ENCODE measurements at regions not wholly inside any gene's neighbourhood (a gene's known extent, or its start where the extent isn't known, plus 50 kb on each side); places are given as distances from the start of the nearest gene placed in this dataset.
A peak's percentile ranks its signal among the peaks of the same experiment; 100 is the strongest.

DNA sequence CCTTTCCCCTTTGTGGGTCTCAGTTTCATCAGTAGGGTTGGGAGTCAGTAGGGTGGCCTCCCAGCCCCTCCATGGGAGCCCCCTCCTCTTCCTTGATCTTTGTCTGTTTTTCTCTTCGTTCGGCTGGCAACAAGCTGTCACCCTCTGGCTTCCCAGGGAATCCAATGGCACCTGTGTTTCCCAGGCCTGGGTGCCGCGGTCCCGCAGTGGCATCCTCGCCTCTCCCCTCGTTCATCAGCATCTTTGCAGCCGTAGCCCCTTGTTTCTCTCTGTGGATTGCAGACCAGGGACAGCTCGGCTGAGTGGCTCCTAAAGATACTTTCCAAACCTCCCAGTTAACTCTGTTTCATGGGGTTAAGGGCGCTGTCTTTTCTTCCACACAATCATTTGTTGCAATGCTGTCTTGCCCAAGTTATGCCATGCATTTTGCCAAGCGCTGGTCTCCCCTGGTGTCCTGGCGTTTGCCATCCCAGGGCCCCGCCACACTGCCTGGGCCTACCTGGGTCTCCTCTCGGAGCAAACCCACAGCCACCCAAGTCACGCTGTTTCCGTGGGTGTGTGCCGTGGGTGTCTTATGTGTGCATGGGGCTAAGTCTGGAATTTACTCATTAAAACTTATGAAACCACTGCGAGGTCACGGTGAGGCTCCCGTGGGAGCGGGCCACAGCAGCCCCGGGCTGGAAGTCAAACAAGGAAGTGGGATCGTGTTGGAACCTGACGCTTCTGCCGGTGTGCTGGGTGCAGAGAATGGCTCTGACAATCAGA, 189.4 kb upstream of the SHH start:
- DNase-seq = peak; percentile 37

DNA sequence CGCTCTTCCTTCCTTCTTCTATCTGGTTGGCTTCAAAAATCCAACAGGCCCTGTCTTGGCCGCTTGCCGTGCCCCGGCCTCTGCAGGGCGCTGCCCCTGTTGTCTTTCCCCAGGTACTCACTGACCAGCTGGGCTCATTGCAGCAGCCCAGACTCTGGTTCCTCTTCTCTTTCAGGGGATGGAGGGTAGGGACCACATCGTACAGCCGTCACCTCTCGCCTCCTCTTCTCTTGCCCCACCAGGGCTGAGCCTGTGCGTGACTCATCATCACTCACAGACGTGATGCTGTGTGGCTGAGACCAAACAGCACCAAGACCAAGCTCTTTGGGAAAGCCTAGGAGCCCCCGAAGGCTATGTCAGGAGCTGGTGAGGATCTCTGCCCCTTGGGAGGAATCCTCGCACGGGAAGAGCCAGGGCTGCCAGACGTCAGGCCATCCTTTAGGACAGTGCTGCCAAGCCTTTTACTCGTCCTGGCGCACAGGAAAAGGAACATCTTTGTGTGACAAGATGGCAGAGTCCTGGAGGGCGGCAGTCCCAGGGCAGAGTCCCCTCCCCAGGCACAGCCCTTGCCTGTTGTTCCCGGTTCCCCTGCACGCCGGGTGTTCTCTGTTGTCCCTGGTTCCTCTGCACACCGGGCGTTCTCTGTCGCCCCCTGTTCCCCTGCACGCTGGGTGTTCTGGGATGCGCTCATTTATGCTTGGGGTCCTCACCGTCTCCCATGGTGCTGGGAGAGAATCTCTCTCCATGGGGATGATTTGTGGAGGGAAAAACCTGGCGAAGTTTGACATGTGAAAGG, 188.5 kb upstream of the SHH start:
- DNase-seq = peak; percentile 52

DNA sequence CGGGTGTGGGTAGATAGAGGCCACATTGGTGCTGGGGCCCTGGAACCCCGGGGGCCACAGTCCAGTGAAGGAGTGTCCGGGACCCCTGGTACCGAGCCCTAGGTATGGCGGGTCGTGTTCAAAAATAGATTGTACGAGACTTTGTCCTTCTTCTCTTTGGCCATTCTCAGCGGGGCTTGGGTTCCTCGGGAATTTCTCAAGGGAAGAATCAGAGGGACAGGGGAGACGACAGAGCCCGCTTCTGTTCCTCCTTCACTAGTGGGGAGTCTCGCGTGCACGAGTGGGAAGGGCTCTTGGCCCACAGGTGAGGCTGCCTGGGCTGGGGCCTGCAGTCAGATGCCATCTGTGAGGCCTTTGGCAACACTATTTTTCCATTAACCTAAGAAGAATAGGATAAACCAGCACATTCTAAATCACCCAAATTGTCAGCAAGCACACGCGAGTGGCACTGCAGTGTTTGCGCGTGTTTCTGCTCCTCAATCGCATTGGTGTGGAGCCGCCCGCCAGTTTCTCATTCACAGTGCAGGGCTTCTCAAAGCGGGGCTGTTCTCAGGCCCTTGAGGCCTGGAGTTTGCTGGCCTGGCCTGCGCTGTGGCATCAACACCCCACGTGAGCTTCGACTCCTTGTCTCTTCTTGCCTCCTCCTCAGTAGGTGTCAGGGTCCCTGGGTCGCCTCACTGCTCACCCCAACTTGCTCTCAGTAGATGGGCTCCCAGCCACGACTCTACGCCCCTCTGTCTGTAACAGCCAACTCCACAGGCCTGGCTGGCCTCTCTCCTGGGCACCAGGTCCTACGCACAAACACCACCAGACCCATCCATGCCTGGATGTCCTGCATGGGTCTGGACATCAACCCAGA, 187.6 kb upstream of the SHH start:
- peak; percentile 32 for DNase-seq

DNA sequence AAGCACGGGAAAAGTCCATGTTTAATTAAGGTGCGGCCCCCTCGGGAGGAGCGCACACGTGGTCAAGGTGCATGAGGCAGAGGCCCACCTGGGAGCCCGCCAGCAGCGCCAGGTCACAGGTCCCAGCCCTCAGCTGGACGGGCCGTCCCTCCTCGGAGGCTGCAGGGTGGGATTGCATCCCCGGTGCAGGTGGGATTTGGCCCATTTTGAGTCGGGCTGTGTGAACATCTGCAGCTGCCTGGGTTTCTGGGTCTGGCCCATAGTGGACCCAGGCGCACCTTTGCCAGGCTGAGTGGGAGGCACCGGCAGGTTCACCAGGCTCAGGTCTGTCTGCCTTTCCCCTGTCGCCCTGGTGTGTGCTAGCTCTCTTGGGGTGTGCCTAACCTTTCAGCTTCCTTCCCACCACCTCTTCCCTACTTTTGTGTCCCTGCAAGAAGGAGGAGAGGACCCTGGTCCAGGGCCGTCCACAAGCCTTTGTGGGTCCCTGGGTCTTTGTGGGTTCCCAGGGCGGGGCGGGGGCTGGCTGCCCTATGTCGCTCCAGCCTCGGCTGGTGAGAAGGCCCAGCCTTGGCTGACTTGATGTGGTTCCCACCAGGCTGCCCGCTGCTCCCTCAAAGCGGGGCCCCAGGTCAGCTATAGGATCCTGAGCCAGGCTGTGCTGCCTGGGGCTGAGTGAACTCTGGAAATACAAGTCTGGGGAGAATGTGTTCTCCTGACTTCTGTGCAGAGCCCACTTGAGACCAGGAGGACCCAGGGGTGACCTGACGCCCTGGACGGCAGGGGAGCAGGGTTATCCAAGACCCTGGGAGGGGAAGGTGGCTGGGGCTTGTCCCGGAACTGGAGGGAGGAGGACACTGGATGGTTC, 186.7 kb upstream of the SHH start:
- DNase-seq = peak; percentile 32

DNA sequence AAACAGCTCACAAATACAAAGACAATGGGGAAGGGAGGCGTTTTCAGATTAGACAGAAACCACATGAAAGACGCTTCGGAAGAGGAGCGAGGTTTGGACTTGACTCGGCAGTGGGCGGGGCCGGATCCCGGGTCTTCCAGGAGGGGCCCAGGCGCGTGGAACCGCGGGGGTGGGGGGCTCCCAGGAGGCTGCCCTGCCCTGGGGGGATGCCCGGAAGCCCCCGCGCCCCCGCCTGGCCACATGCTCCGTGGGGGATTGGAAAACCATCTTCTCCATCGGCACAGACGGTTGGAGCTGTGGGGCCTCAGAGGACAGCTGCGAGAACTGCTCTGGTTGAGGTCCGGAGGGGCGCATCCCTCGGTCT, 186.0 kb upstream of the SHH start:
- peak; percentile 30 for DNase-seq

DNA sequence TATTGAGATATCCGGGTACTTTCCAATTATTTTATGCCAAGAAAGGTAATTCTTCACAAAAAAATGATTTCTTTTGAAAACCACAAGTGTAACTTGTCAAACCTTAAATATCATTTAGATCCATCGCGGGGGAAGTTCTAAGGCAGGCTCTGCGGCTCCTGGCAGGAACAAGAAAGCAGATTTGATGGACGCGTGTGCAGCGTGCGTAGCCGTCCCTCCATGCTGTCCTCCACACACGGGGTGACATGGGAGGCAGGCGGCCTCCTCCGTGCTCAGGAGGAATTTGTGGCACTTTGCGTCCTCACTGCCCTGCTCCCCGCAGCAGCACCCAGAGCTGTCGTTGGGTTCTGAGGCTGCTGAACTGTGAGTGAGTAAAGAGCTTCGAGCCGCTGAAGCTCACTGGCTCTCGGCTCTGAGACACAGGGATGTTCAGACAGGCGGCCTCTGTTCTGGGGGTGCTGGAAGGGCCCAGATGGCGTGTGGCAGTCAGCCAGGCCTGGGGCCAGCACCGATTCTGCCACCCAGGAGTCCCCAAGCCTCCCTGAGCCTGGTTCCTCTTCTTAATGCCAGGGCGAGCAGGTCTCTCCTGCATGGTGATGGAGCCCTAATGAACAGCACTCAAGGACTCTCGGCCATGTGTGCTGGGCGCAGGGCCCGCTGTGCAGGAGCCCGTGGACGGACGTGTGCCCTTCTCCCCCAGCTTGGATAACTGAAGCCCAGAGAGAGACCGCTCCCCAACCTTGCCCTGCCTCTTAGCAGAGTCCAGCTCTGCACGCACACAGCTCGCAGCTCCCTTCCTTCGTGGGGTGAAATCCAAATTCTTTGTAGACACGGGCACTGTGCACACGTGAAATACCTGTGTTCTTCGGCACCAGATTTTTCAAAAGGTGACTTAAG, 185.4 kb upstream of the SHH start:
- peak; percentile 46 for DNase-seq

DNA sequence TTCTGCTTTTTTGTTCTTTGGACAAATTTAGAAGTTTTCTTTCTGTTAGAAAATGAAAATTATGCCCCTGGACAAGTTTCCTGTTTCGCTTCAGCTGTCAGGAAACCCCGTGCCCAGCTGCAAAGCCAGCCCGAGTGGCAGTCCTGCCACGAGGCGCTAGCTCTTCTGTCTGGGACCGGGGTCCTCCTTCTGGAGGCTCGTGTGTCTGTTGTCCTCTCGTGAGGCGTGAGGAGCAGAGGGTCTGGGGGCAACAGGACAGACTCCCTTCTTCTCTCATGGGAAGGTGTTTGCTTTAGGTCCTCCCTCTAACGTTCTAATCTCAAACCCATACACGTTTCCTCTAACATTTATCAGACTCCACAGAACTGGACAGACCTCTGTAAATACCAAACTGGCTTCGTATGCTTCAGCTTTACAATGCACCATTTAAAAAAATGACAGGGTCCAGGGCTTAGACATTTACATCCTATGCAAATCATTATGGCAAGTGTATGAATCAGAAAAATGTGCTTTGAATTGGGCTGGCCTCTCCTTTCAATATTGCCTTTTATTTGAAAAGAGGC, 184.5 kb upstream of the SHH start:
- peak; percentile 26 for DNase-seq

DNA sequence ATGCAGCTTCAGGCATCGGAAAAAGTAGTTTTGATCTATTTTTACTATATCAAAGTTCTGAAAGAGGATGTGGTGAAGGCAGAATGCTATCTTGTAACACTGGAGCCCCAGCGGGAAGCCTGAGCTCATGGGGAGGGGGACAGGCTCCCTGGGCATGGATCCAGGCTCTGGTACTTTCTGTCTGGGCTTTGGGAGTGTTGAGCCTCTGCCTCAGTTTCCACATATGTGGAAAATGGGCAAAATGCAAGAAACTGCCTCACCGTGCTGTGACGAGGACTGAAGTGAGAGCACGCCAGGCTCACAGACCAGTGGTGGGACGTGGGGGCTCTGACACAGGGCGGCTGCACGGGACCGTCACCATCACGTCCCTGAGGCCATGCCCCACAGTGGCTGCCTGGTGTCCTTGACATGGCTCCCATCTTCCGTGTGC, 182.9 kb upstream of the SHH start:
- DNase-seq = peak; percentile 28

DNA sequence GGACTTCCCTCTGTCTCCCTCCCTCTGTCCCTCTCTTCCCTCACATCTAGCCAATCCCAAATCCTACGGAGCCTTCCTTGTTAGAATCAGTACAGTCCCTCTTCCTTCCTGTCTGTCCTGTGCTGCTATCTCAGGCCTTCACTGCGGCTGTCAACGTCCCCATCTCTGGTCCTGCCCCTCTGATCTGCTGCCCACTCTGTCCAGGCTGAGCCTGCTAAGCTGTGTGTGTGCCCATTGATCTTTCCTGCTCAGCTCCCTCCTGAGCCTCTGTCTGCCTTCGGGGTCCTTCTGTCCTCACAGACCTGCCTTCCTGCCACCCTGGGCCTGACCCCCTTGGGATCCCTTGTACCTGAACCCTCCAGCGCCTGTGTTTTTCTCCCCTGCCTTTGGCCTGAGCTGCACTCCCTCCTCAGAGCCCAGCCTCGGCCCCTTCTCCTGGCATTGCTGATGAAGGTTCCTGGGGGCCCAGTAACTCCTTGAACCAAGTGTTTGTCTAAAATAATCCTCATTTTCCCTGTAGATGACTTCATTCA, 182.1 kb upstream of the SHH start:
- peak; percentile 45 for DNase-seq

DNA sequence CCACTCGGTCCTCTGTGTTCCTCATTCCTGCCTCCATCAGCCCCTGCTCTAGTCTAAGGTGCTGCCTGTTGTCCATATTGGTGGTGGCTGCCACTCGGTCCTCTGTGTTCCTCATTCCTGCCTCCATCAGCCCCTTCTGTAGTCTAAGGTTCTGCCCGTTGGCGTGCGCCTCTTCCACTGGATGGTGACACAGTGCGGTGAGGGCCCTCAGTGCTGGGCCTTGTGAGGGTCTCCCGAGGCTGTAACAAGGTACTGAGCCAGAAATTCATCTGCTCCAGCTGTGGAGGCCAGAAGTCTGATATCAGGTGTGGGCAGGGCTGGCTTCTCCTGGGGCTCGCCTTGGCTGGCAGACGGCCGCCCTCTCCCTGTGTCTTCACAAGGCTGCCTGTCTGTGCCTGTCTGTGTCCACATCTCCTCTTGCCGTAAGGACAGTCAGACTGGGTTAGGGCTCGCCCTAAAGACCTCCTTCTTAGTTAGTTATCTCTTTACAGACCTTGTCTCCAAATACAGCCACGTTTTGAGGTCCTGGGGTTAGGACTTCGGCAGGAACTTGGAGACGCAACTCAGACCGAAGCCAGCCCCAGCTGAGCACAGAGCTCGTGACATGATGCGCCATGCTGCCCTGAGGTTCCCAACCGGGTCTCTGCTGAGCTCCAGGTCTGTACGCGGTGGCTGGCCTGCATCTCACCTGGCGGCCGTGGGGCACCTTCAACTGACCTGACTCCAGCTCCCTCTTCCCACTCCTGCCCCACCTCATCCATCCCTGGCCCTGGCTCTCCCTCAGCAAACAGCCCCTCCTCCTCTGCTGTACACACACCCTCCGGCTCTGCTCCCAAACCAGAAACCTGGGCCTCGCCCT, 181.4 kb upstream of the SHH start:
- DNase-seq = peak; percentile 49

DNA sequence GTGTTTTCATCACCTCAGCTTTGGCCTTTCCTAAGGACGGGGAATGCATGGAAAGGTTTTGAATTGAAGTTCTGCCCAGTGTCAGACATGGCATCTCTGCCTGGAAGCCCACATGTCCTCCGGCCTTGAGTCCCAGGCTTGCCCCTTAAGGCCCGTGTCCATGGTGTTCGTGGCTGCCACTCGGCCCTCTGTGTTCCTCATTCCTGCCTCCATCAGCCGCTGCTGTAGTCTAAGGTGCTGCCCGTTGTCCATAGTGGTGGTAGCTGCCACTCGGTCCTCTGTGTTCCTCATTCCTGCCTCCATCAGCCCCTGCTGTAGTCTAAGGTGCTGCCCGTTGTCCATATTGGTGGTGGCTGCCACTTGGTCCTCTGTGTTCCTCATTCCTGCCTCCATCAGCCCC, 180.7 kb upstream of the SHH start:
- peak; percentile 29 for DNase-seq

DNA sequence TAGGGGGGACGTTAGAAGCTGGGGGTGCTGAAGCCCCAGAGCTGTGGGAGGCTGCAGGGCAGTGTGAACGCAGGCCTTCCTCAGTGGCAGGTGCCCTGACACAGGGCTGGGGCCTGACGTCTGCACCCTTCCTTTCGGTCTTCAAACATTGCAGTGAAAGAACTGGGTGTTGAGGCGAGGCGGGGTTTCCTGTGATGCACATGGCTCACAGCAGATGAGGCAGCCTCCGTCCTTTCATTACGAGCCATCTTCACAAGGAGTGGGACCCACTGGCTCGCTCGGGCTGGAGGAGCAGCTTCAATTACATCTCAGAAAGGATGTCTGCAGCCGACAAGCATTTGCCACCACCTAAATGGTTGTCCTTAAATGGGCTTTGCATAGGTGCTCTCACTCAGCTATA, 180.3 kb upstream of the SHH start:
- DNase-seq = peak; percentile 38

DNA sequence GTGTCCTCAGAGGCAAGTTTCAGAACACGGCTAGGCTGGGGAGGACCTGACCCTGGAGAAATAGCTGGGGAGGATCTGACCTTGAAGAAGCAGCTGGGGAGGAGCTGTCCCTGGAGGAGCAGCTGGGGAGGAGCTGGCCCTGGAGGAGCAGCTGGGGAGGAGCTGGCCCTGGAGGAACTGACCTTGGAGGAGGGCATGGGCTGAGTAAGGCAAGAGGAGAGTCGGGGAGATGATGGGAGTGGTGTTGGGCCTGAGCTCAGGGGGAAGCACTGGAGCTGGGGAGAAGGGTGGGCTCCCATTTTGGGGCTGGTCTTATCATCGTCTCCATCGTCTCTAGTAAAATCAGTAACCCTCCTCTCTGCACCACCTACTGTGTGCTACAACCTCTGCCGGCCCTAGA, 179.8 kb upstream of the SHH start:
- DNase-seq = no peak

DNA sequence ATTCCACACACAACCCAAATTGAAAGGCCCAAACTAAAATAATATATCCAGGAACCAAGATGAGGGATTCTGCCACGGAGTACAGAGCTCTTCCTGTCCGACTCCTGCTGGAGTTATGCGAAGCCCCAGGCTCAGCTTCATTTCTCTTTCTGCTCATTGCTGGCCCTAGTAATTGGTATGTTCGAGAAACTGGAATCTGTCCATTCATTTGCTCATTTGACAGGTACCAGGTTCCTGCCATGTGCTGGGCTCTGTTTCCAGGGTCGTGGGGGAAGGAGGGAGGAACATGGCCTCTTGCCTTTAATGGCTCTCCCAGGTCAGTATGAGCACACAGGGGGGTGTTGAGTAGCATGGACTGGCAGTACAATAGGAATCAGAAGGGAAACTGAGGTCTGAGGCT, 179.2 kb upstream of the SHH start:
- peak; percentile 37 for DNase-seq

DNA sequence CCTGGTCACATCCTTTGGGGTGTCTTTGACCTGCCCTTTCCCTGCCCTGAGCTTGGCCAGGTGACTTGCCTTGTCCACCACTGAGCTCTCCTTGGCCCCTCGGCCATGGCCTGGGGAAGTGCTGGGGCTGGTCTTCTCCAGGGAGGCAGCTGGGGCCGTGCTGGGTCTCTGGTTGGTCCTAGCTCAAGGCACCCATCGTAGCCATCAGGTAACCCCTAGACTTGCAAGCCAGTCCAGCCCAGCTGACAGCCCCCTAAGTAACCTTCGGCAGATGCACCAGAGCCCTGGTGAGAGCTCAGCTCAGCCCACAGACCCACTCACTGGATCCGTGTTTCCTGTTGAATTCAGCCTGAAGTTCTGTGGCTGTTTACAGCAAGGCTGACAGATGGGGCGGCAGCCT, 176.2 kb upstream of the SHH start:
- DNase-seq = peak; percentile 43

DNA sequence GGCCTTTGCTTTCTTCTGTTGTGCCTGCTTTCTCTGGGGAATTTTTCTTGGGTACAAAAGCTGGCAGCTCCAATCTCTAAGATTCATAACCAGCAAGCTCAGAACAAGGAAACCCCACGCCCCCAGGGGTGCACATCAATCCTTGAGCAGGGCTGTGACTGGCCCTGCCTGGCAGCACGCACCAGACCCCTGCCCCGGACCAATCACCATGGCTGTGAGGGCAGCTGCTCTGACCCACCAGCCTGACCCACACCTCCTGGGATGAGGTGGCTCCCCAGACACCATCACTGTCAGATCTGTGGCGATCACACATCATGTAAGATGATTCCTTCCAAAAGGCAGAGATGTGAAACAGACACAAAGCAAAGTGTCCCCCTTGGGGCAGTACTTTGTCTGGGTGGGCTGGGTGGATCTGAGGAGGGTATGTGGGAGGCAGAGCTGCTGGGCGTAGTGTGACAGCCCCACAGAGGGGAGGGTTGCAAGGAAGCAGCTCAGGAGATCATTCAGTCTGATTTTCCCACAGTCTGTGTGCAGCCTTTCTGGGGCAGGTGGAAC, 175.5 kb upstream of the SHH start:
- peak; percentile 32 for DNase-seq

DNA sequence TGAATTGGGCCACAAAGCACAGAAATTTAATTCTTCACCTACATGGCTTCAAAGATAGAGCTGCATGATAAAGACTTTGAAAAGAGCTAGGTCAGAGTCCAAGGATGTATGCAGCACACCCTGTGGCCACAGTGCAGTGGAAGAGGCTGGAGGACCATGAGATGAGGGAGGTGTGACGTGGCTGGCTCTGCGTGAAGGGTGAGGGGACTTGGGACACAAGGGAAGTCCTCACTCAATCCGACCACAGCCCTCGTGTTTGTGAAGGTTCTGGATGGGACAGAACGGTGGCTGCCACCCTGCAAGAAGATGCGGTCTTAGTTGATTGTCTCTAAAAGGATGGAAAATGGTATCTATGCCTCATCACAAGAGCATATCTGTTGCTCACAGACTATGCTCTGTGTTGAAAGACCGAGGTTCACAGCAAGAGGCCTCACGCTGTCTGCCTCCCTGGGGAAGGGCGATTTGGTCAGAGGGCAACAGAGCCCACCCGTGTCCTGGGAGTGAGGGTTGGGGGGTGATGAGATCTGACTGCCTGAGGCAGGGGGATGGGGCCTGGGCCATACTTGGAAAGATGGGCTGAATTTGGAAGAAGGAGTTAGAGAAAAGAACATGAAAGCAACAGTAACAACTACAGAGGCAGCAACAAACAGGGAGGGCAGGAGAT, 174.4 kb upstream of the SHH start:
- DNase-seq = peak; percentile 19

DNA sequence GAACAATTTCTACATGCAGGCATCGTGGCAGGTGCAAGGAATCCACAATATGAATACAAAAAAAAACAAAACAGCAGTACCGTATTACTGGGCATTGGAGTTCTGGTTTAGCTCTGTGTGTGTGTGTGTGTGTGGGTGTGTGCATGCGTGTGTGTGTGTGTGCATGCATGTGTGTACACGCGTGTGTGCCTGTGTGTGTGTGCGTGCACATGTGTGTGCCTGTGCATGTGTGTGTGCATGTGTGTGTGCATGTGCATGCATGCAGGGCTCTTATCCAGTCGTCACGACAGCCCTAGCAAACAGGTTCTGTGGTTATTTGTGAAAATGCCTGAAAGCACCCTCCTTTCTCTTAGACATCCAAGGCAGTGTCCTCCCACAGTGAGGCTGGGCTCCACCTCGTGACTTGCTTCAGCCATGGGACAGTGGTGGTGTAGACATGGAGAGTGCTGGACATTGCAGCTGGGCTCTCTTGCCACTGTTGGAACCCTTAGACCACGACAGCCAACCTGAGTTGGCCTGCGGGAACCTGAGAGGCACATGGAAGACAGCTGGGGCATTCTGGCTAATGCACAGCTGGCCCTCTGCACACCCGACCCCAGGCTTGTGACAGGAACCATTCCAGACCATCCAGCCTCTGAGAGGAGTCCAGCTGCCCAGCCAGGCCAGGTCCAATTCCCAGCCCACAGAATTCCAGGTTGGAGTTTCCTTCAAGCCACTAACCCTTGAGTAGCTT, 173.4 kb upstream of the SHH start:
- DNase-seq = peak; percentile 24
